SKM-1 (cell line): ENCODE measurements at regions not wholly inside any gene's neighbourhood (a gene's known extent, or its start where the extent isn't known, plus 50 kb on each side); places are given as distances from the start of the nearest gene placed in this dataset.
A peak's percentile ranks its signal among the peaks of the same experiment; 100 is the strongest.
"Not testable (repeated sequence)": the region's sequence is repeated elsewhere in the genome, so short reads cannot be mapped to it uniquely, and the experiment has no call there.

ENCODE experiments used
- DNase-seq: peaks from one replicate; lab custom pipeline; 2025; ENCODE audit not compliant: unreplicated experiment; lab: John Stamatoyannopoulos, UW

DNA sequence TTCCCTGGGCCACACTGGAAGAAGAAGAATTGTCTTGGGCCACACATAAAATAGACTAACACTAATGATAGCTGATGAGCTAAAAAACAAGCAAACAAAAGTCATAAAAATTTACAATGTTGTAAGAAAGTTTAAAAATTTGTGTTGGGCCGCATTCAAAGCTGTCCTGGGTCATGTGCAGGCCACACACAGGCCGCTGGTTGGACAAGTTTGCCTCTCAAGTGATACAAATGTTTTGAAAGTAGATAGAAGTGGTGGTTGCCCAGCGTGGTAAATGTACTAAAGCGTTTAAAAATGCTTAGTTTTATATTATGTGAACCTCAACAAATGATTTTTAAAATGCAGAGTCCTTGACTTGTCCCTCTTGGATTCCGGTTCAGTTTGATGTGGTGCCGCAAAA is 94.9 kb upstream of the TBCA start:
- DNase-seq, result no peak

- no peak for DNase-seq
Observed at GRCh38 chr5:77869116-77869798, 93.1 kb upstream of the TBCA start.

GRCh38 chr5:77867914-77868313 is 91.8 kb upstream of the TBCA start:
- DNase-seq, result no peak

- no peak for DNase-seq
Observed at GRCh38 chr5:77867194-77867691, 91.1 kb upstream of the TBCA start.

DNA sequence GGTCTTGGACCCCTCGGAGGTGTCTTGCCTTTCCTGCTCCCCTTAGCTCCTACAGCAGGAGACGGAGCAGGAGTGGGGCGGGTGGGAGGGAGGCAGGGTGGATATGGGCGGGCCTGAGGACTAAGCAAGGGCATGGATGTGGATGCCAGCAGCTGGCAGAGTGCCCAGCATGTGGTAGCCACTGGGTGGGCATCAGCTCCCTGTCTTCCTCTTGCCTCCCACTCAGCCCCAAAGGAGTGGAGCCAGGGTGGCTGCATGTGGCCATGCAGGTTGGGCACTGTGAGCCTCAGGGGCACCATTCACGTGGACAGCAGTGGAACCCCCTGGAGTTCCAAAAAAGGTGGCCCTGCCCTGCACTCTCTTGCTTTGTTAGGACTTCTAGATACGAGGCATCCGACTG is 90.1 kb upstream of the TBCA start:
- DNase-seq, result no peak

- peak; percentile 94 for DNase-seq
Observed at GRCh38 chr5:77864997-77865396, 88.9 kb upstream of the TBCA start.

DNA sequence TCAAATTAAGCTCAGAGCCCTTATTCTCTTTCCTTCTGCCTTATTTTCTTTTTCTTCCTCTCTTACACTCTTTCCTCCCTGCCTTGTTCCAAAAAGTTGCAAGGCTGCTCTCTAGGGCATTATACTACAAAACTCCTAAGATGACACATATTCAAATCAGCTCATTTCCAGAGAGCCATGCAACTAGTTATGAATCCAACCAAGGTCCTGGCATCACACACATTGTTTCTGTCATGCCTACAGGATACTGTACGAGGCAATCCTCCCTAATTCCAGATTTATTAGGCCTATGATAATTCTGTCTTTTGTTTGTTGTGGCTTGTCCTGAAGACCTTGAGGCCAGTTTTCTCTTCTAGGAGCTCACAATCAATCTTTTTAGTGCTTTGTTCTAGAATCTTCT is 87.0 kb upstream of the TBCA start:
- no peak for DNase-seq

DNA sequence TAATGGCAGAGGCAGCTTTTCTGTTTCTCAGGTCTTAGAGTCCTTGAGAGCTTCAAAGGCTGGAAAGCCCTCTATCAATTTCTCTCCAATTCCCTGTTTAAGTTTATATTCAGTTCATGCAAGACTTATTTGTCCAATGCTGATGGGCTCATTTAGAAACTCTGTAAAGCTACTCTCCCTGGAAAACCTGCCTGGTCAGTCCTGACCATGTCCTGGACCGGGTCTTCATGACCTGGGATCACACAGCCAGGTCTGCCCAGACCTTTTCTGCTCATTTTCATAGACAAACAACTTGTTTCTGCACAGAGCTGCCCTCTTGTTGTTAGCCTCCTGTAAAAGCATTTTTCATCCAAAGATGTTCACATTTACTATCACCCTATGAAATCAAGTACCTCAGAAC is 85.4 kb upstream of the TBCA start:
- DNase-seq, result no peak

DNA sequence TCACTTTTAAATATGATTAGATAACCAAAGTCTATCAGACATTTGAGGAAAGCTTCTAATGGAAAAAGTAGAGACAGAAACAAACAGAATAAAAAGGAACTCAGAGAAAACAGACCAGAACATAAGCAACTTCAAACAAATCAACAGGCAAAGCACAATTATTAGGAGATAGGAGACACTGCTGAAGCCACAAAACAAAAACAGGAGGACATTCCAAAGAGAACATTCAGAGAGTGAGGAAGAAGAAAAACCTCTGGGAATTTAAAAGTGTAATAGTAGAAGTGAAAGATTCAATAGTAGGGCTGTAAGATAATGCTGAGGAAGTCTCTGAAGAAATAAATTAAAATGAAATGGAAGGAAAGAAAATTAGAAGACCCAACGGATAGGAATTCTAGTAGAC is 83.2 kb upstream of the TBCA start:
- DNase-seq, result no peak

- not testable (repeated sequence) for DNase-seq
Observed at GRCh38 chr5:77858678-77859077, 82.5 kb upstream of the TBCA start.

- no peak for DNase-seq
Observed at GRCh38 chr5:77855369-77855768, 79.2 kb upstream of the TBCA start.

DNA sequence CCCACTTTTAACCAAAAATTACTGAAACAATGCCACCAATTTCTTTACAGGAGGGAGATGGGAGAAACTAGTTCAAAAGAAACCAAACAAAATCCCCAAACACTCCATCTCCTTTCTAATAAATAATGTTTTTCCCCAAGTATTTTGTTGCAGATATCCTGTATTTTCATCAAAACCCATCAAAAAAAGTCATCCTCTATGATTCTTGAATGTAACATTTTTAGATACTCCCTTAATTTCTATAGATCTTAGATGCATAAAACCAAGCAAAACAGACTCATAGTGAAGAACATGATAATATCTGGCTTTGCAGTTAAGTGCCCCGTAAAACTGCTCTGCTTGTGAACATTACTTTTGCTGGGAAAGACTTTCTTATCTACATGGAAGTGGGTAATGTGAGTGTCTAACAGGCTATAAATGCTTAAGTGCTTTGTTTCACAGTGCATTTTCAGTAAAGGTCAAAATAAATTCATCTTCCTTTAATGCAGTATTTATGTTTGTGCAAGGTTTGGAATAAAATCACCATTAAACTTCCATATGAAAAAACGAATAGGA is 77.3 kb upstream of the TBCA start:
- DNase-seq, result no peak

- DNase-seq, result no peak
Observed at GRCh38 chr5:77852514-77853352, 76.6 kb upstream of the TBCA start.

DNA sequence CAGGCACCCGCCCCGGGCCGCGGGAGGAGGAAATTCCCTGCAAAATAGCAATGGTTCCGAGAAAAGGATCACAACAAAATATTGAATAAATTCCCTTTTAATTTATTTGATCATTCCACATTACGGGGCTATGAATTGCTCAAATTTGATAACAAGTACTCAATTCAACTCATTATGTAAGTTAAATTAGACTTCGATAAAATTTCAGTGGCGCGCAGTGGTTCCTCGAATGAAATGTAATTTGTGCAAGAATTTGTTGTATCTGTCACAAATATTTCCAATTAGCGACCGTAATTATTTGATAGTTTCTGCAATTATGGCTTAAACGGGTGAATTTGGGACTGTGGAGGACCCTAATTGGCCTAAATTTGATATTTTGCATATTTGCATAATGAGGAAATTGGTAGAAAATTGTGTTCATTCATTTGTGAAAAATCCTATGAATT is 76.0 kb upstream of the TBCA start:
- no peak for DNase-seq

GRCh38 chr5:77851176-77852067 is 75.3 kb upstream of the TBCA start:
- no peak for DNase-seq

DNA sequence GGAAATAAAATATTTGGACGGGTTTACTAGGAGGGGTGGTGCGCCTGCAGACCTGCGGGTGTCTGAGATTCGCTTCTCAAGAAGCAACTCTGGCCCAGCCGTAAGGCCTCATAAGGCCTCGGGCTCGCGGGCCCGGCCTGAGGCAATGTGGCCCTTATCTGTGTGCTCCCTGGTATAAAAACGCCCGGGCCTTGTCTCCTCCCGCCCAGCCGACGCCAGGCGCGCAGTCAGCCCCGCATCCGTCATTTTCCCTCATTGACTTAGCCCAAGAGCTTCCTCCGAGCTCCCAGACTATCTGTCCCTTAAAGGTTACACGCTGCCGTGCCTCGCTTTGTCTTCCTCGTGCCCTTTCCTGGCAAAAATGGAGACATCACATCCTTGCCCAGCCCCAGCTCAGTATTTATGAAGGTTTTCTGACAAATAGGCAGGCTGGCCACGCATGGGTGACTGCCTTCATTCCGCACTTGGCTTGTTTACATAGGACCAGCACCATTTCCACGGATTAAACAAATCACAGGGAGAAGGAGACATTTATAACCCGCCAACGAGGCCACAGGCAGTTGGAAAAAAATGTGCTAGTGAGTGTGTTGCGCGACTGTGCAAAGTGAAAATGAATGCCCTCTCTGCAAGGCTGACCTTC is 74.5 kb upstream of the TBCA start:
- DNase-seq, result no peak

DNA sequence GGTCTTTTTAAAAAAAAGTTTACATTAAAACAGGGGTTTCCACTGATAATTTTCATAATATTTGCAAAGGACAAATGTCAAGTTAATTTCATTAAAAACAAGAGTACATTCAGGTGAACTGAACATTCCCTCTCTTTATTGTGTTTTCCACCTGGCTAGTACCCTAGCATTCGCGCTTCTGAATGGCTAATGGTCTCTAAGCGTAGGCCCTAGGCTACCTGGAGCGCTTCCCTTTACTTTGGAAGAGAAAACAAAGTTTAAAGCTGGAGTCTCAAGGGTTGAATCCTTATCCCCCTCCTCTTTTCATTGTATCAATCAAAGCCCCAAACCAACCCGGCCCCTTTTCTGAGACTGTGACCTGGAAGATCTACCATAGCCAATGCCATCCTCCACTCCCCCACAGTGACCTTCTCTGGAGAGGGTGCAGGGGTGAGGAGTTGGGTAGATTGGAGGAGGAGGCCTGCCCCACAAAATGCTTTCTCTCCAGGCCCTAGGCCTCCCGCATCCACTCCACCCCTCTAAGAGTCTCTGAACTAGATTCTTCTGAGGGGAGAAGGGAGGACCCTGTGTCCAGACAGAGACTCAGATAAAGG is 73.3 kb upstream of the TBCA start:
- DNase-seq, result no peak

DNA sequence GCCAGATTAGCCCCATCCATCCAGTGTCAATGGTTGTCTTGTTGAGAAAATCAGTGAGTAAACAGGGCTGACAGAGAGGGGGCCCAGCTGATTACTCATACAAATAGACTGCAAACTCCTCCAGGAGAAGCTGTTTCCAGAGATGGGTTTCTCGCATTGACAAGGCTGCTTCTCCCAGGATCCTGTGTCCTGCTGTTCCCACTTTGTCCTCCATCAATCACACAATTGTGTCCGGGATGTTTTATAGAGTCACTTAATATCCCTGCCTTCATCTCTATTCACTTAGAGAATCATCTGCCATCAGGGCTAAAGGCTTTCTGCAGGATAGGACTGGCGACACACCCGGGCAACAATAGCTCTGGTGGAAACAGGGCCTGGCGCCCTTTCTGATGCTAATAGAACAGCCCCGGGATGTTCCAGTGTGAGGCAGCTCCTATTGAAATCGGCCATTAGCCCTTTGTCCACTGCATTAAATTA is 71.7 kb upstream of the TBCA start:
- no peak for DNase-seq

GRCh38 chr5:77847129-77847460 is 71.0 kb upstream of the TBCA start:
- no peak for DNase-seq
